Activated CD8-positive, alpha-beta T cell treated with anti-CD3 and anti-CD28 coated beads for 36 hours (primary cell): ENCODE measurements at regions not wholly inside any gene's neighbourhood (a gene's known extent, or its start where the extent isn't known, plus 50 kb on each side); places are given as distances from the start of the nearest gene placed in this dataset.

Experiments
- ATAC-seq: fragments of 200-7000 bp; cut with Tn5 transposase; one replicate; pipeline ENCODE4 v1.10.0; 2021; ENCODE audit warnings: mild to moderate bottlenecking, moderate library complexity
- CTCF ChIA-PET: fragments of 350-600 bp; sonication (Branson Sonifier 250); formaldehyde crosslinking; loops from one replicate; lab custom pipeline; 2021; ENCODE audit warnings: antibody characterized with exemption; lab: Charles Lee
- POLR2A ChIA-PET: fragments of 350-600 bp; sonication (Branson Sonifier 250); formaldehyde crosslinking; loops from one replicate; lab custom pipeline; 2021; ENCODE audit warnings: antibody characterized with exemption; lab: Charles Lee
- DNase-seq: peaks from one replicate; pipeline ENCODE4 v3.0.0-alpha.2; 2020
- H3K27ac Mint-ChIP-seq: one replicate; pipeline ENCODE4 v1.8.0; 2021; ENCODE audit warnings: mild to moderate bottlenecking, mixed read lengths
- H3K27me3 Mint-ChIP-seq: one replicate; pipeline ENCODE4 v1.8.0; 2021; ENCODE audit warnings: mixed read lengths
- H3K36me3 Mint-ChIP-seq: one replicate; pipeline ENCODE4 v1.8.0; 2021; ENCODE audit warnings: low read depth, mixed read lengths
- H3K4me1 Mint-ChIP-seq: one replicate; pipeline ENCODE4 v1.8.0; 2021; ENCODE audit warnings: low read depth, mixed read lengths
- H3K4me3 Mint-ChIP-seq: one replicate; pipeline ENCODE4 v1.8.0; 2021; ENCODE audit warnings: mild to moderate bottlenecking, moderate library complexity, mixed read lengths
- H3K9me3 Mint-ChIP-seq: one replicate; pipeline ENCODE4 v1.8.0; 2021; ENCODE audit warnings: mixed read lengths
- CTCF ChIP-seq: fragments of 200-600 bp; IDR thresholded peaks from one replicate; pipeline ENCODE4 v1.8.0; 2022; ENCODE audit warnings: antibody characterized with exemption, mild to moderate bottlenecking
- intact Hi-C: fragments of 100-400 bp; cut with micrococcal nuclease; formaldehyde crosslinking; loops from one replicate; pipeline ENCODE4 v1.10.0; 2022

- H3K4me3 Mint-ChIP-seq = no peak overlapping the region
- ATAC-seq (no peak), DNase-seq (no peak)
- H3K27ac Mint-ChIP-seq = no peak overlapping the region
- H3K4me1 Mint-ChIP-seq = no peaks in the 10 kb centered on the region
- no peak for TF ChIP-seq CTCF
- no peaks in the 10 kb centered on the region for H3K27me3 Mint-ChIP-seq
- intact Hi-C loops = no loop called here
- no peaks in the 10 kb centered on the region for H3K9me3 Mint-ChIP-seq
- H3K36me3 Mint-ChIP-seq = no peaks in the 10 kb centered on the region
- CTCF ChIA-PET = no interaction called here
- POLR2A ChIA-PET = no interaction called here
Observed at GRCh38 chr2:18301421-18302139, 258.9 kb downstream of the RDH14 start.

DNA sequence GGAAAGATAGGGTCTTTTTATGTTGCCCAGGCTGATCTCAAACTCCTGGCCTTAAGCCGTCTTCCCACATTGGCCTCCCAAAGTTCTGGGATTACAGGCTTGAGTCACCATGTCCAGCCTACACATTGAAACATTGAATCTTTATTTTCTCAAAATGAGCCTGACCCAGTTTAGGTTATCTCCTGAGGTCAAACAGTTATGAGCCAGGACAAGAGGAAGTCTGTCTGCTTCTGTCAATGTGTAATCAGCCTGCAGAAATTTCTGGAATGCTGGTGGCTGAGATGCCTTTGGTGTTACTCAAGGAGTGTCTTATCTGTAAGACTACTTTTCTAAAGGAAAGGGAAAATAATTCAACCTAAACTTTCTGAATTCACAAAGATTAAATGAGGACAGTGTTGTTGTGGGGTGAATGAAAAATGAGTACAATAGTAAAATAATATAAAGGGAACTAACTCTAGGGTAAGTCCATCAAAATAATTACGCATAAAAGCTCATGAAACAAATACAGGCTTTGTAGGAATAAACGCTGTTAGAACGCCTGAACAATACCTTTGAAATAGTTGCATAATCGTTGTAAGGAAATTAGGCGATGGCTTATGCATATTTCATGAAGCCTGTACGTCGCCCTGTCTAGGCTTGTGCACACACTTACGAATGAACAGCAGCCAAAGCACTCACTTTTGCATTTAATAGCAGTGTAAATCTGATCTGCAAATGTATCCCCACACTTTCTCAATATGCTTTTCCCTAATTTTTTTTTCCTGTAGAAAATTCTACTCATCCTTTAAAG is 260.8 kb downstream of the RDH14 start:
- intact Hi-C loops = no loop called here
- no peak for ATAC-seq
- Mint-ChIP-seq H3K9me3 (no peaks in the 10 kb centered on the region), H3K27ac (no peak overlapping the region), H3K36me3 (no peaks in the 10 kb centered on the region), H3K4me3 (no peak overlapping the region), H3K4me1 (no peaks in the 10 kb centered on the region), H3K27me3 (no peaks in the 10 kb centered on the region)
- CTCF ChIA-PET = interaction anchor here (0.7 kb wide), 1 partner anchor 89 kb away, joined by 3 read pairs; no protein-coding TSS in a partner anchor
- TF ChIP-seq CTCF = no peak
- POLR2A ChIA-PET = interaction anchor here (0.8 kb wide), 1 partner anchor 33 kb away, joined by 3 read pairs; no protein-coding TSS in a partner anchor
- no peak for DNase-seq

- intact Hi-C loops = no loop called here
- no peaks in the 10 kb centered on the region for H3K9me3 Mint-ChIP-seq
- H3K4me3 Mint-ChIP-seq = no peak overlapping the region
- ATAC-seq (no peak), DNase-seq (no peak)
- POLR2A ChIA-PET = no interaction called here
- H3K27ac Mint-ChIP-seq = no peak overlapping the region
- no peak for TF ChIP-seq CTCF
- no peaks in the 10 kb centered on the region for H3K4me1 Mint-ChIP-seq
- H3K27me3 Mint-ChIP-seq = no peaks in the 10 kb centered on the region
- CTCF ChIA-PET = no interaction called here
- H3K36me3 Mint-ChIP-seq = no peaks in the 10 kb centered on the region
Observed at GRCh38 chr2:18297534-18298058, 262.9 kb downstream of the RDH14 start.

DNA sequence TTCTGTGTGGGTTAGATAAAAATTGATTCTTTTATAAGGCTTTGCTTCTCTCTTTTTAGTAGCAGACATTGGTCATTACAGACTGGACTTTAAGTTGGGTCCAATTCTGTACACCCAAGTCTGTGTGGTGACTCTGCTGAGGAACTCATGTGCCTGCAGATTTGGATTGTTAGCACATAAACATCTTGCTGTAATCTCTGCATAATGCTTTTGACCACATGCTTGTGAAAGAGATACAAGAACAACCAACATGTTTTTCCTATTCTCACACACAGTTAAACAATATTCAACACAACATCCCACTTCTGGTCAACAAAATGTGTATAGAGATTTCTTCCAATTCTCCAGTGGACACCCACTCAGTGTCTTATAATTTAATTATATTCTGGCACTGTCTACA is 270.1 kb downstream of the RDH14 start:
- Mint-ChIP-seq H3K4me3 (no peak overlapping the region), H3K9me3 (no peaks in the 10 kb centered on the region), H3K36me3 (no peaks in the 10 kb centered on the region), H3K27ac (no peak overlapping the region), H3K4me1 (no peaks in the 10 kb centered on the region), H3K27me3 (no peaks in the 10 kb centered on the region)
- POLR2A ChIA-PET = no interaction called here
- ATAC-seq (no peak), DNase-seq (no peak)
- intact Hi-C loops = no loop called here
- no peak for TF ChIP-seq CTCF
- CTCF ChIA-PET = no interaction called here

DNA sequence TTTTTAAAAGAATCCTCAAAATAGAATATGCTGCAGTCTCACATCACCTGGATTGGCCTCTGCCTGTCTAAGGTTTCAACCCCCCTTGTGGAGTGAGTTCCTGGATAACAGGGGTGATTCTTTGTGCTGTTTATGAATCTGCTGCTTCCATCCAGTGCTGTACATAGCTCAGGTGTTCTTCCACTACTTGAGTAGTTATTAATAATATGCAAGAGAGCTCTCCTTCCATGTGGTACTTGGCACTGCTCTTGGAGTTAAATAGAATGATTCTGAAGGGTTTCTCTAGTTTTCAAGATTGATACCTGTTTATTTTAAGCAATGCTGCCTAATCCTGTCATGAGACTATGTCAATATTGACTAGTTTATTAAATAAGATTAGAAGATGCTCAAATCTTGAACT is 273.6 kb downstream of the RDH14 start:
- Mint-ChIP-seq H3K4me1 (no peaks in the 10 kb centered on the region), H3K36me3 (no peaks in the 10 kb centered on the region), H3K27me3 (no peaks in the 10 kb centered on the region), H3K27ac (no peak overlapping the region), H3K9me3 (no peaks in the 10 kb centered on the region), H3K4me3 (no peak overlapping the region)
- ChIA-PET POLR2A (no interaction called here), CTCF (no interaction called here)
- no peak for TF ChIP-seq CTCF
- DNase-seq (no peak), ATAC-seq (no peak)
- intact Hi-C loops = no loop called here
